CD14-positive monocyte (primary cell): ENCODE measurements at regions not wholly inside any gene's neighbourhood (a gene's known extent, or its start where the extent isn't known, plus 50 kb on each side); places are given as distances from the start of the nearest gene placed in this dataset.

Experiments
- DNase-seq, 3 donors: peaks; one replicate each; pipeline ENCODE4 v3.0.0-alpha.2; 2011 to 2022
- H2AFZ ChIP-seq: 2 replicates; pipeline ENCODE4 v1.6.0; 2012; ENCODE audit warnings: mild to moderate bottlenecking, low read depth, low read length, inconsistent platforms; ENCODE audit not compliant: insufficient read depth, poor library complexity, severe bottlenecking
- H3K27ac ChIP-seq, 2 donors: 1 replicate in 1 of 2; 2 replicates in 1 of 2; pipeline ENCODE4 v1.5.1; 2012 to 2013; ENCODE audit warnings: low read length in 2 of 2, control low read depth in 1 of 2, inconsistent platforms in 1 of 2, low read depth in 1 of 2, mild to moderate bottlenecking in 1 of 2
- H3K27me3 ChIP-seq, 2 donors: one replicate each; pipeline versions ENCODE4 v1.6.0 to v1.6.1; 2011 to 2013; ENCODE audit warnings: low read length in 2 of 2; ENCODE audit not compliant: control insufficient read depth in 2 of 2, insufficient read depth in 2 of 2
- H3K36me3 ChIP-seq, 2 donors: replicated peaks in 1 of 2; 1 replicate in 1 of 2; 2 replicates in 1 of 2; pipeline versions ENCODE4 v1.5.1 to v1.6.1; 2012 to 2013; ENCODE audit warnings: low read length in 2 of 2, control low read depth in 1 of 2, inconsistent platforms in 1 of 2, mild to moderate bottlenecking in 1 of 2; ENCODE audit not compliant: insufficient read depth in 2 of 2, control insufficient read depth in 1 of 2
- H3K4me1 ChIP-seq, 2 donors: 1 replicate in 1 of 2; 2 replicates in 1 of 2; pipeline versions ENCODE4 v1.5.1 to v1.6.1; 2012 to 2013; ENCODE audit warnings: low read length in 2 of 2, control low read depth in 1 of 2, inconsistent platforms in 1 of 2, mild to moderate bottlenecking in 1 of 2, moderate library complexity in 1 of 2; ENCODE audit not compliant: insufficient read depth in 2 of 2, control insufficient read depth in 1 of 2
- H3K4me2 ChIP-seq: replicated peaks from 2 replicates; pipeline ENCODE3; 2012; ENCODE audit warnings: low read length, moderate library complexity, mild to moderate bottlenecking; ENCODE audit not compliant: poor library complexity, severe bottlenecking; ENCODE audit errors: extremely low read depth
- H3K4me3 ChIP-seq, 3 experiments: fragments of 200-600 bp in 1 of 3; sonication (generic) in 1 of 3; replicated peaks in 1 of 3; 1 replicate in 2 of 3; 2 replicates in 1 of 3; pipeline ENCODE4 v1.5.1; 2011 to 2013; ENCODE audit warnings: low read length in 3 of 3, mild to moderate bottlenecking in 3 of 3, control low read depth in 2 of 3, low read depth in 2 of 3, inconsistent platforms in 1 of 3, moderate library complexity in 1 of 3
- H3K79me2 ChIP-seq: 2 replicates; pipeline ENCODE4 v1.6.0; 2012; ENCODE audit warnings: mild to moderate bottlenecking, control low read depth, inconsistent platforms, low read length, moderate library complexity; ENCODE audit not compliant: insufficient read depth
- H3K9ac ChIP-seq: 2 replicates; pipeline ENCODE4 v1.6.0; 2017; ENCODE audit warnings: low read length, mild to moderate bottlenecking; ENCODE audit not compliant: insufficient read depth, poor library complexity, severe bottlenecking
- H3K9me3 ChIP-seq, 2 donors: replicated peaks in 1 of 2; 1 replicate in 1 of 2; 2 replicates in 1 of 2; pipeline versions ENCODE4 v1.5.1 to v1.6.1; 2012 to 2013; ENCODE audit warnings: low read length in 2 of 2, control low read depth in 1 of 2; ENCODE audit not compliant: control insufficient read depth in 1 of 2, insufficient read depth in 1 of 2
- H4K20me1 ChIP-seq: 2 replicates; pipeline ENCODE4 v1.6.0; 2012; ENCODE audit warnings: mild to moderate bottlenecking, low read length, control low read depth, moderate library complexity; ENCODE audit not compliant: insufficient read depth
- H3K27ac Mint-ChIP-seq, 7 donors: one replicate each; pipeline ENCODE4 v1.8.0; 2020; ENCODE audit warnings: mild to moderate bottlenecking in 7 of 7, mixed read lengths in 7 of 7, moderate library complexity in 6 of 7, inconsistent platforms in 2 of 7
- H3K27me3 Mint-ChIP-seq, 3 donors: one replicate each; pipeline ENCODE4 v1.8.0; 2021 to 2022; ENCODE audit warnings: low read depth in 3 of 3, mild to moderate bottlenecking in 3 of 3, mixed read lengths in 3 of 3, moderate library complexity in 3 of 3, inconsistent platforms in 1 of 3
- H3K36me3 Mint-ChIP-seq, 2 donors: one replicate each; pipeline ENCODE4 v1.8.0; 2020; ENCODE audit warnings: mixed read lengths in 2 of 2, inconsistent platforms in 1 of 2, mild to moderate bottlenecking in 1 of 2
- H3K4me1 Mint-ChIP-seq: one replicate; pipeline ENCODE4 v1.8.0; 2020; ENCODE audit warnings: mild to moderate bottlenecking, mixed read lengths
- H3K4me3 Mint-ChIP-seq, 2 donors: one replicate each; pipeline ENCODE4 v1.8.0; 2020; ENCODE audit warnings: mild to moderate bottlenecking in 2 of 2, mixed read lengths in 2 of 2, moderate library complexity in 1 of 2
- H3K9me3 Mint-ChIP-seq, 7 donors: one replicate each; pipeline ENCODE4 v1.8.0; 2020 to 2022; ENCODE audit warnings: mixed read lengths in 7 of 7, mild to moderate bottlenecking in 6 of 7, moderate library complexity in 6 of 7, inconsistent platforms in 2 of 7
- CTCF ChIP-seq: fragments of 200-600 bp; IDR thresholded peaks from one replicate; pipeline ENCODE4 v1.8.0; 2022; ENCODE audit warnings: antibody characterized with exemption, mild to moderate bottlenecking
- WGBS: methylation state at CpG from one replicate; pipeline ENCODE4 v1.1.5; 2013; ENCODE audit warnings: missing lambda C conversion rate; ENCODE audit not compliant: insufficient coverage; 5-methylcytosine and 5-hydroxymethylcytosine counted together
- intact Hi-C, 2 donors: fragments of 100-400 bp; cut with micrococcal nuclease; formaldehyde crosslinking; loops; one replicate each; pipeline versions ENCODE4 v1.15.0 to v1.15.1; 2023

GRCh38 chr6:21409231-21409630 lies 184.3 kb upstream of the SOX4 start:
- peaks cover 0 to 4% (median 3%) of the 10 kb centered on the region in 3 donors for H3K27me3 Mint-ChIP-seq
- no peak overlapping the region for H3K4me2 ChIP-seq
- H2AFZ ChIP-seq, result no peak overlapping the region
- peaks cover 0 to 10% of the 10 kb centered on the region in 2 donors for H3K9me3 ChIP-seq
- no peak overlapping the region for H3K27ac Mint-ChIP-seq
- H3K36me3 ChIP-seq, result no peaks in the 10 kb centered on the region
- peaks cover 3 to 21% (median 10%) of the 10 kb centered on the region in 7 donors for H3K9me3 Mint-ChIP-seq
- intact Hi-C loops, result no loop called here
- no peaks in the 10 kb centered on the region for H4K20me1 ChIP-seq
- no peaks in the 10 kb centered on the region for H3K36me3 Mint-ChIP-seq
- peaks cover 6% of the 10 kb centered on the region for H3K4me1 Mint-ChIP-seq
- H3K79me2 ChIP-seq, result no peaks in the 10 kb centered on the region
- H3K27me3 ChIP-seq, result no peaks in the 10 kb centered on the region
- no peak for TF ChIP-seq CTCF
- no peak overlapping the region for H3K4me3 Mint-ChIP-seq
- no peak overlapping the region for H3K4me3 ChIP-seq
- WGBS, result 94% methylated on average over 5 of the region's 5 CpGs
- DNase-seq, result no peak
- no peaks in the 10 kb centered on the region for H3K4me1 ChIP-seq
- H3K27ac ChIP-seq, result no peak overlapping the region
- H3K9ac ChIP-seq, result no peak overlapping the region

- Mint-ChIP-seq H3K9me3 (peaks cover 3 to 14% (median 10%) of the 10 kb centered on the region in 7 donors), H3K27ac (no peak overlapping the region), H3K36me3 (no peaks in the 10 kb centered on the region), H3K27me3 (no peaks in the 10 kb centered on the region), H3K4me1 (no peaks in the 10 kb centered on the region), H3K4me3 (no peak overlapping the region)
- TF ChIP-seq CTCF, result no peak
- WGBS, result 86% methylated on average over 1 of the region's 1 CpG
- Histone ChIP-seq H3K9ac (no peak overlapping the region), H3K27ac (no peak overlapping the region), H3K4me3 (no peak overlapping the region), H3K4me1 (no peaks in the 10 kb centered on the region), H3K79me2 (no peaks in the 10 kb centered on the region), H3K9me3 (peaks cover 0 to 10% of the 10 kb centered on the region in 2 donors), H3K4me2 (no peak overlapping the region), H2AFZ (no peak overlapping the region), H4K20me1 (no peaks in the 10 kb centered on the region), H3K27me3 (no peaks in the 10 kb centered on the region), H3K36me3 (no peaks in the 10 kb centered on the region)
- no peak for DNase-seq
- intact Hi-C loops, result no loop called here
Measured at GRCh38 chr6:21413428-21413827, 180.1 kb upstream of the SOX4 start.
